Mononuclear cell (primary cell): ENCODE measurements at regions not wholly inside any gene's neighbourhood (a gene's known extent, or its start where the extent isn't known, plus 50 kb on each side); places are given as distances from the start of the nearest gene placed in this dataset.

Experiments
- H3K27me3 ChIP-seq: 2 replicates; pipeline ENCODE4 v1.6.0; 2011; ENCODE audit warnings: low read length, control low read depth; ENCODE audit not compliant: insufficient read depth
- H3K4me1 ChIP-seq: 2 replicates; pipeline ENCODE4 v1.5.1; 2011; ENCODE audit warnings: mild to moderate bottlenecking, low read length, control low read depth; ENCODE audit not compliant: insufficient read depth
- H3K4me3 ChIP-seq: 2 replicates; pipeline ENCODE4 v1.5.1; 2011; ENCODE audit warnings: mild to moderate bottlenecking, low read length, moderate library complexity
- H3K9me3 ChIP-seq: 2 replicates; pipeline ENCODE4 v1.5.1; 2011; ENCODE audit warnings: low read depth, mild to moderate bottlenecking, control low read depth, low read length

- Histone ChIP-seq H3K4me1 (no peaks in the 10 kb centered on the region), H3K4me3 (no peak overlapping the region), H3K27me3 (peaks cover 3% of the 10 kb centered on the region), H3K9me3 (no peaks in the 10 kb centered on the region)
Observed at GRCh38 chr15:95439922-95440376, 890.6 kb upstream of the NR2F2 start.

DNA sequence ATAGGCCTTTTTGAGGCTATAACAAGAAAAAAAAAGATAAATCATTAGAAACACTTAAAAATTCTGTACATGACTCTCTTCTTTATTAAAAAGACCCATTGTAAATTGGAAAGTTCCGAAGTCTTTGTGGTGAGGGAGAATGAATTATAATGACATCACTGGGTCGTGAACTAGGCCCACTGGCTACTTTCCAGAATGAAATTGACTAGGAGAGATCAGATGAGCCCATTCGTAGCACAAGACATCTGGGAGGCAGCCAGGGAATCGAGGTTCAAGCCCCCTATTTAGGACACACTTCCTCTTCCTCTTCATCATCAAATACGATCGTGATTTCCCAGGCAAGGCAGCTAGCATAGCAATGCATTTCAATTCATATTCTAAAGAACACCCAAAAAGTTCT lies 889.8 kb upstream of the NR2F2 start:
- no peaks in the 10 kb centered on the region for H3K9me3 ChIP-seq
- H3K4me1 ChIP-seq: no peaks in the 10 kb centered on the region
- H3K27me3 ChIP-seq: peaks cover 3% of the 10 kb centered on the region
- no peak overlapping the region for H3K4me3 ChIP-seq

DNA sequence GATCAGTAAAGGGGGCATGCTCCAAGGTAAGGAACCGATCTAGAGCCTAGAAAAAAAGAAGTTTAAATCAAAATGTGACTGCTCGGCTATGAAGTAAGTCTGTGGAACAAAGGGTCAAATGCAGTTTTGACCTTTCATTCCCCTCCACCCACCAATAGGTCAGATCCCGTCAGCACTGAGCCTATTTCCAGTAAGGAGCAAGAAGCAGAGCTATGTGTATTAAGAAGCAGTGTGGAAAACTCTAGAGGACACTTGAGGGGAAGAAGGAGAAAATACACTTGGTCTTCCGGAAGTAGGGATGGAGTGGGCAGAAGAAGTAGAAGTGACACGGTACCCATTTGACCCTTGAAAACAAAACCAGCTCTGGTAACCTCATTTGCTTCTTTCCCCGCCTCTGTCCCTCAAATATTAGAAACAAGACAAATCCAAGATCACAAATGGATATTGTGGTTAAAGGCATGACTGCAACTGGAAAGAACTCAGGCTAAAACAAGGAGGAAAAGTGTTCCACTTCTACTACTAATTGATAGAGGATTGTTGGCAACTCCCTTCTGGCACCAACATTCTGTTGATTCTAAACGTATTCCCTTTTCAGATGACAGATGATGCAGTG lies 888.3 kb upstream of the NR2F2 start:
- H3K27me3 ChIP-seq: peaks cover 3% of the 10 kb centered on the region
- no peak overlapping the region for H3K4me3 ChIP-seq
- H3K4me1 ChIP-seq: peaks cover 3% of the 10 kb centered on the region
- H3K9me3 ChIP-seq: no peaks in the 10 kb centered on the region

DNA sequence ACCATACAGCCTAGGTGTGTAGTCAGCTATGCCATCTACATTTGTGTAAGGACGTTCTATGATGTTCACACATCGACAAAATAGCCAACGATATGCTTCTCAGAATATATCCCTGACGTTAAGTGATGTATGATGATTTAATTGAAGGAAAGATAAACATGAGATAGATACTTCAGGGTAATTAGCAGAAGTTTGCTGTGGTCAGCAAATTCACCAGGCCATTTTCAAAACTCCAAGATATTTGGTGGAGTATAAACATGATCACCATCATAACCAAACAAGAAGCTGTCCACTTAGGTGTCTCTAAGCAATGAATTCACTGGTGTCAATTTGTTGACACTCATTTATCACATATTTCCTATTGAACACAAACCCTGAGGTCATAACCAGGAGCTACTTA lies 885.6 kb upstream of the NR2F2 start:
- Histone ChIP-seq H3K27me3 (no peaks in the 10 kb centered on the region), H3K9me3 (no peaks in the 10 kb centered on the region), H3K4me3 (no peak overlapping the region), H3K4me1 (peaks cover 10% of the 10 kb centered on the region)

DNA sequence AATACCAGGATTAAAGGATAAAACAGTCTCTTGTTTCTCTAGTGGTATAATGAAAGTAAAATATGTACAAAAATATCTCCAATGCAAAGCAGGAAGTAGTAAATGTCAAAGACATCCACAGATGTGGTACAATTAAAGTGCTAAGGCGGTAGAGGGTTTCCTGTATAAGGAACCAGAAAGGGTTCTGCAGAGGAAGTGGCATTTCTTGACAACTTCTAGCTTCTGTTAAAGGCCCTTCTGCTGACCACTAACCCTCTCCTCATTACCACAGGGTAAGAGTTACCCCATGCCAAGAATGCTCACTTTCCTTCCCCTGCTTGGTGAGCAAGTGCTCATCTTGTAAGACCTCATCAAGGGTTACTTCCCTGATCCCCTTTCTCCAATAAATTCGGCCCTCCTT lies 883.6 kb upstream of the NR2F2 start:
- Histone ChIP-seq H3K27me3 (no peaks in the 10 kb centered on the region), H3K9me3 (no peaks in the 10 kb centered on the region), H3K4me1 (peaks cover 10% of the 10 kb centered on the region), H3K4me3 (no peak overlapping the region)

GRCh38 chr15:95447486-95447885 lies 883.0 kb upstream of the NR2F2 start:
- Histone ChIP-seq H3K4me3 (no peak overlapping the region), H3K27me3 (no peaks in the 10 kb centered on the region), H3K9me3 (no peaks in the 10 kb centered on the region), H3K4me1 (peaks cover 10% of the 10 kb centered on the region)

DNA sequence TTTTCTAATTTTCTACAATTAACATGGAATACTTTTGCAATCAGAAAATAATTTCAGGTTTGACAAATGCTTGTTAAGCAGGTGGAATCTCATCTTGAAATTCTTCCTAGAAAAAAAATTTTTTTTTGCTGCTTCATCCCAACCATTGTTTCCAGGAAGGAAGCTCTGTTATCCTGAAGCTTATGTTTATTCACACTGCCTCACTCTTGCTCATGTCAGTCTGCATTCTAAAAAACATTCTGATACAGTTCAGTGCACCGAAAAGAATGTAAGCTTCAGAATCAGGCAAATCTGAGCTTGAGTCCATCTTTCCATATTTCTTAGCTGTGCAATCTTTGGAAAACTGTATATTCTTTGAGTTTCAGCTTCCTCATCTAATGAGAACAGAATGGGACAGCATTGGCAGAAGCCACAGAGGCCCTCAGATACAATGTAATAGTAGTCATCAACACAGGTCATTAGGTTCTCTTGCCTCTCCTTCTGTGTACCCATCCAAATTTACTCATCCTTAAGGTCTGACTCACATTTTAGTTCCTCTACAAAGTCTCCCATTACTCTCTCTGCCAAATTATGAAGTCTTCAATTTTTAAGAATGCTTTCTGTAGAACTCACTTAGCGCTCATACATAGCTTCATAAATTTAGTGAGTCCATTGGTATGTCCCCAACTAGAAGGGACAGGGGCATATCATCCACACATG lies 881.8 kb upstream of the NR2F2 start:
- Histone ChIP-seq H3K9me3 (no peaks in the 10 kb centered on the region), H3K4me1 (peaks cover 10% of the 10 kb centered on the region), H3K27me3 (no peaks in the 10 kb centered on the region), H3K4me3 (no peak overlapping the region)

- Histone ChIP-seq H3K27me3 (no peaks in the 10 kb centered on the region), H3K4me1 (peaks cover 10% of the 10 kb centered on the region), H3K4me3 (no peak overlapping the region), H3K9me3 (no peaks in the 10 kb centered on the region)
Observed at GRCh38 chr15:95449230-95449628, 881.3 kb upstream of the NR2F2 start.

DNA sequence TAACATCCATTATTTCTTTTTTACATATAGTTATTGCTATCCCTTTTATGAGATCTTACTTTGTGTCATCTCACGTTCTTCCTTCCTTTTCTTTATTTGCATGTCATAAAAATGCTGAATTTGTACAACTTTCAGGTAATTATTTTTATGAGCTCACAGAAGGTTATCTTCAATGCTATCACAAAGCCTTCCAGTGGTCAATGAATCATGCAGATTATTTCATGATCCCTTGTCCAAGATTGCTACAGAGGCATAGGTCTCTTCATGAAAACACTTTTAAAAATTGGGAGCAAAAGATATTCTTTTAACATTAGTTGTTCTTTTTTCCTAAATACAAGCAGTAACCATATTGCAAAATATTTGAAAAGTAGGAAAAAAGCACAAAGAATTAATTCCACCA lies 880.1 kb upstream of the NR2F2 start:
- Histone ChIP-seq H3K4me1 (peaks cover 10% of the 10 kb centered on the region), H3K27me3 (no peaks in the 10 kb centered on the region), H3K4me3 (no peak overlapping the region), H3K9me3 (no peaks in the 10 kb centered on the region)

DNA sequence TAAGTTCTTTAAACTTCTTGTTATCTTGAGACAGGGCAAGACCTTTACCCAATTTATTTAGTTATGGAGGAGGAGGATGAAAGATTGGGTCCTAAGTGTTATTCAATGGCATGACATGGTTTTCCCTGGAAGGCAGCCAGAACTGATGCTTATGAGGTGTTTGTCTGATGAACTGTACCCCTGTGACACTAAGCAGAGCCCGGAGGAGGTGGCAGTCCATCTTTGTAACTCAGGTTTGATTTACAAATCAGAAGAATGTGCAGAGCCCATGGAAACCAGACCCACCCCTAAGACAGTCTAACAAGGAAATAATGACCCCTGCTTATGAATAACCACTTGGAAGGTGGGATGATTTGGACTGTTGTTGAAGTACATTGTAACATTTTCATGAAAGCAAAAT lies 878.6 kb upstream of the NR2F2 start:
- H3K27me3 ChIP-seq: no peaks in the 10 kb centered on the region
- peaks cover 9% of the 10 kb centered on the region for H3K4me1 ChIP-seq
- H3K9me3 ChIP-seq: no peaks in the 10 kb centered on the region
- no peak overlapping the region for H3K4me3 ChIP-seq

DNA sequence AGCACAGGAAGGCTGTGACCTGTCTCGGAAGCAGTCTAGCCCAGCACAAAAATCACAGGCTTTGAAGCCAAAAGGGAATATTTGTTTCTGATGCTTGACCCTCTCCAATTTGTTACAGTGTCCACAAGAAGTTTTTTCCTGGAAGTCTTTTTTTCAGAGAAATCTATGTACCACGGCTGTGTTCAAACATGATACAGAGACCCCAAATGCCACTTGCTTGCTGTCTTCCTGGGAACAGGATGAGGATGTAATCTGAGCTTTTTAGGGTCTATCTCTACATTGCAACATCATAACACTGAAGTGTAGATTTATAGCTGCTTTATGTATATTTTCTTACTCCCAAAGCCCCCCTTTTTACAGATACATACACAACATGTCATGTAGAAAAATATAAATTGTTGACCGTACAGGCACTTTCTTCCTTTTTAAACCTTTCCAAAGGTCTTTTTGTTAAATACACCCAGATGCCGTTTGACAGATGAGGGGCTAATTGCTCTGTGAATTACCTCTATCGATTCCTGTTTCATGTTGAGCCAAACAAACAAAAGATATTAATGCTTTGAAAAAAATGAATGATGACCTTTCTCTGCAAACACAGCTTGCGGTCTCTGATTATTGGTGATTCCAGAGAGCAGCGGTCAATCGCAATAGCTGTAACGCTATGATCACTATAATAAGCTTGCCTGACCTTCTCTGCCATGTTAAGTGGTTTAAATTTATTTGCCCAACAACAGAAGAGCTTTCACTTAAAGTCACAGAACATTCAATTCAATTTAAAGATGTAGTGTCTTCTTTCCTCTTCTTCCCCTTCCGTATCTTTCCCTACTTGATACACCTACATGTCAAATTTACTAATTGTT lies 875.9 kb upstream of the NR2F2 start:
- Histone ChIP-seq H3K4me1 (no peaks in the 10 kb centered on the region), H3K4me3 (no peak overlapping the region), H3K27me3 (no peaks in the 10 kb centered on the region), H3K9me3 (no peaks in the 10 kb centered on the region)

- Histone ChIP-seq H3K4me1 (no peaks in the 10 kb centered on the region), H3K4me3 (no peak overlapping the region), H3K9me3 (no peaks in the 10 kb centered on the region), H3K27me3 (no peaks in the 10 kb centered on the region)
Observed at GRCh38 chr15:95457520-95457919, 873.0 kb upstream of the NR2F2 start.

DNA sequence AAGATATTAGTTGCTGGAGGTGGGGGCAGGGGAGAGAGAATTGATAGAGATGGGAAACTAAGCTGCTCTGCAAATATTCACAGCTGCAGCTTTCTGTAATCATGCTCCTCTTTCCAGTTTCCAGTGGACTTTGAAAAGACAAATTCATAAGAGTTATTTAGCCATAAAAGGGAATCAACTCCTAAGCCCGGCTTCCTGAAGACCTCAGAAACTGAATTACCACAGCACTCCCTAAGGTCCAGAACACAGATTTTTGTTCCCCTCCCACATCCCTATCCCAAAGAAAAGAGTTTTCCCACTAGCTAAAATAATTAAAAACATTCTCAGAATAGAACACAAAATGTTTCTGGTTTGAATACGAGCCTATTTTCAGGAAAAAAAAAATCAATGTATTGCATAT lies 871.8 kb upstream of the NR2F2 start:
- no peaks in the 10 kb centered on the region for H3K9me3 ChIP-seq
- H3K27me3 ChIP-seq: no peaks in the 10 kb centered on the region
- H3K4me1 ChIP-seq: no peaks in the 10 kb centered on the region
- H3K4me3 ChIP-seq: no peak overlapping the region

- no peaks in the 10 kb centered on the region for H3K4me1 ChIP-seq
Observed at GRCh38 chr15:95459273-95459672, 871.2 kb upstream of the NR2F2 start.

GRCh38 chr15:95464509-95464908 lies 866.0 kb upstream of the NR2F2 start:
- no peaks in the 10 kb centered on the region for H3K27me3 ChIP-seq
- H3K9me3 ChIP-seq: no peaks in the 10 kb centered on the region
- H3K4me1 ChIP-seq: no peaks in the 10 kb centered on the region
- no peak overlapping the region for H3K4me3 ChIP-seq

More at GRCh38 chr15:95459273-95459672, 871.2 kb upstream of the NR2F2 start:
- Histone ChIP-seq H3K4me3 (no peak overlapping the region), H3K27me3 (no peaks in the 10 kb centered on the region), H3K9me3 (no peaks in the 10 kb centered on the region)
